ENCODE measurements at regions not wholly inside any gene's neighbourhood (a gene's known extent, or its start where the extent isn't known, plus 50 kb on each side); places are given as distances from the start of the nearest gene placed in this dataset.
A peak's percentile ranks its signal among the peaks of the same experiment; 100 is the strongest.

GRCh38 chr15:62875626-62876021, 166.9 kb upstream of the TPM1 start:
- no peak overlapping the region for H3K4me2 ChIP-seq
- no peak overlapping the region for H3K27ac ChIP-seq
- H3K9ac ChIP-seq: no peak overlapping the region
- H3K4me3 ChIP-seq: no peak overlapping the region
- H3K4me1 ChIP-seq: peaks cover 12% of the 10 kb centered on the region
- no peaks in the 10 kb centered on the region; the same call in 1 of the 2 replicates for H3K27me3 ChIP-seq
- no peak for TF ChIP-seq Cebpa-rat (IDR thresholded peaks at IDR 0.05)
- H3K9me3 ChIP-seq: no peaks in the 10 kb centered on the region
- H3K36me3 ChIP-seq: no peaks in the 10 kb centered on the region
- H4K20me1 ChIP-seq: no peaks in the 10 kb centered on the region

GRCh38 chr15:62877276-62877857, 165.2 kb upstream of the TPM1 start:
- Histone ChIP-seq H3K4me1 (peaks cover 12% of the 10 kb centered on the region), H3K27me3 (no peaks in the 10 kb centered on the region; the same call in 1 of the 2 replicates), H4K20me1 (no peaks in the 10 kb centered on the region), H3K4me3 (no peak overlapping the region), H3K9ac (no peak overlapping the region), H3K4me2 (no peak overlapping the region), H3K27ac (no peak overlapping the region), H3K9me3 (no peaks in the 10 kb centered on the region), H3K36me3 (no peaks in the 10 kb centered on the region)
- no peak for TF ChIP-seq Cebpa-rat (IDR thresholded peaks at IDR 0.05)

GRCh38 chr15:62878070-62878469, 164.5 kb upstream of the TPM1 start:
- no peak overlapping the region for H3K9ac ChIP-seq
- H4K20me1 ChIP-seq: no peaks in the 10 kb centered on the region
- H3K4me2 ChIP-seq: no peak overlapping the region
- H3K4me1 ChIP-seq: peaks cover 12% of the 10 kb centered on the region
- TF ChIP-seq Cebpa-rat (IDR thresholded peaks at IDR 0.05): no peak
- no peak overlapping the region for H3K27ac ChIP-seq
- no peaks in the 10 kb centered on the region for H3K9me3 ChIP-seq
- H3K27me3 ChIP-seq: no peaks in the 10 kb centered on the region; the same call in 1 of the 2 replicates
- no peak overlapping the region for H3K4me3 ChIP-seq
- no peaks in the 10 kb centered on the region for H3K36me3 ChIP-seq

GRCh38 chr15:62879770-62880169, 162.8 kb upstream of the TPM1 start:
- H3K9me3 ChIP-seq: no peaks in the 10 kb centered on the region
- H3K27ac ChIP-seq: no peak overlapping the region
- TF ChIP-seq Cebpa-rat (IDR thresholded peaks at IDR 0.05): no peak
- peak overlapping the region; percentile 58 for H3K4me2 ChIP-seq
- H3K4me3 ChIP-seq: no peak overlapping the region
- H3K27me3 ChIP-seq: no peaks in the 10 kb centered on the region
- no peaks in the 10 kb centered on the region for H4K20me1 ChIP-seq
- no peak overlapping the region for H3K9ac ChIP-seq
- no peaks in the 10 kb centered on the region for H3K36me3 ChIP-seq
- peaks cover 12% of the 10 kb centered on the region for H3K4me1 ChIP-seq

GRCh38 chr15:62880278-62880677, 162.3 kb upstream of the TPM1 start:
- Histone ChIP-seq H3K27ac (no peak overlapping the region), H4K20me1 (no peaks in the 10 kb centered on the region), H3K9ac (no peak overlapping the region), H3K4me1 (peaks cover 12% of the 10 kb centered on the region), H3K4me2 (peak overlapping the region; percentile 58), H3K27me3 (no peaks in the 10 kb centered on the region), H3K9me3 (no peaks in the 10 kb centered on the region), H3K36me3 (no peaks in the 10 kb centered on the region), H3K4me3 (no peak overlapping the region)
- TF ChIP-seq Cebpa-rat (IDR thresholded peaks at IDR 0.05): no peak

- Histone ChIP-seq H4K20me1 (no peaks in the 10 kb centered on the region), H3K4me3 (no peak overlapping the region), H3K27ac (no peak overlapping the region), H3K9ac (no peak overlapping the region), H3K36me3 (no peaks in the 10 kb centered on the region), H3K4me2 (no peak overlapping the region), H3K4me1 (peaks cover 12% of the 10 kb centered on the region), H3K9me3 (no peaks in the 10 kb centered on the region), H3K27me3 (no peaks in the 10 kb centered on the region)
- no peak for TF ChIP-seq Cebpa-rat (IDR thresholded peaks at IDR 0.05)
Measured at GRCh38 chr15:62881056-62881455, 161.5 kb upstream of the TPM1 start.

- Histone ChIP-seq H3K4me2 (no peak overlapping the region), H3K27ac (no peak overlapping the region), H3K4me3 (no peak overlapping the region), H3K27me3 (no peaks in the 10 kb centered on the region), H3K36me3 (no peaks in the 10 kb centered on the region), H3K9me3 (no peaks in the 10 kb centered on the region), H3K9ac (no peak overlapping the region), H3K4me1 (peaks cover 12% of the 10 kb centered on the region), H4K20me1 (no peaks in the 10 kb centered on the region)
- no peak for TF ChIP-seq Cebpa-rat (IDR thresholded peaks at IDR 0.05)
Measured at GRCh38 chr15:62883938-62884479, 158.5 kb upstream of the TPM1 start.

GRCh38 chr15:62886431-62887071, 156.0 kb upstream of the TPM1 start:
- Histone ChIP-seq H3K27me3 (no peaks in the 10 kb centered on the region), H3K36me3 (no peaks in the 10 kb centered on the region), H3K4me2 (no peak overlapping the region), H3K4me1 (no peaks in the 10 kb centered on the region), H3K4me3 (no peak overlapping the region), H4K20me1 (no peaks in the 10 kb centered on the region), H3K9me3 (no peaks in the 10 kb centered on the region), H3K27ac (no peak overlapping the region), H3K9ac (no peak overlapping the region)
- no peak for TF ChIP-seq Cebpa-rat (IDR thresholded peaks at IDR 0.05)

GRCh38 chr15:62887113-62887570, 155.4 kb upstream of the TPM1 start:
- Histone ChIP-seq H4K20me1 (no peaks in the 10 kb centered on the region), H3K27me3 (no peaks in the 10 kb centered on the region), H3K4me3 (no peak overlapping the region), H3K9ac (no peak overlapping the region), H3K9me3 (no peaks in the 10 kb centered on the region), H3K27ac (no peak overlapping the region), H3K36me3 (no peaks in the 10 kb centered on the region), H3K4me1 (no peaks in the 10 kb centered on the region), H3K4me2 (no peak overlapping the region)
- no peak for TF ChIP-seq Cebpa-rat (IDR thresholded peaks at IDR 0.05)

- H3K9ac ChIP-seq: no peak overlapping the region
- H3K4me3 ChIP-seq: no peak overlapping the region
- H3K36me3 ChIP-seq: no peaks in the 10 kb centered on the region
- H3K4me1 ChIP-seq: no peaks in the 10 kb centered on the region
- no peak overlapping the region for H3K27ac ChIP-seq
- no peak for TF ChIP-seq Cebpa-rat (IDR thresholded peaks at IDR 0.05)
- H3K4me2 ChIP-seq: no peak overlapping the region
- no peaks in the 10 kb centered on the region for H3K27me3 ChIP-seq
- no peaks in the 10 kb centered on the region for H4K20me1 ChIP-seq
- H3K9me3 ChIP-seq: no peaks in the 10 kb centered on the region
Measured at GRCh38 chr15:62888623-62889022, 153.9 kb upstream of the TPM1 start.

Measured in BLaER1 (cell line).